PC-9 (cell line): ENCODE measurements at regions not wholly inside any gene's neighbourhood (a gene's known extent, or its start where the extent isn't known, plus 50 kb on each side); places are given as distances from the start of the nearest gene placed in this dataset.

Experiments used
- BruUV-seq: library from RNA; stranded (reverse); fragments of 400-500 nt; replicated peaks from 2 replicates; lab custom pipeline; 2021; lab: Mats Ljungman, UMichigan
- CTCF ChIA-PET: fragments of 300-600 bp; sonication (Branson Sonifier 250); formaldehyde crosslinking; loops from one replicate; lab custom pipeline; 2022; ENCODE audit warnings: antibody characterized with exemption; lab: Charles Lee
- POLR2A ChIA-PET: fragments of 300-600 bp; sonication (Branson Sonifier 250); formaldehyde crosslinking; loops from one replicate; lab custom pipeline; 2022; ENCODE audit warnings: antibody characterized with exemption; ENCODE audit not compliant: unreplicated experiment; lab: Charles Lee
- DNase-seq, 2 experiments: peaks; one replicate each; pipeline versions ENCODE4 v3.0.0 to v3.0.0-alpha.2; 2015 to 2022; ENCODE audit warnings: mixed read lengths in 1 of 2
- H2AFZ ChIP-seq: fragments of 200-600 bp; sonication (generic); 2 replicates; pipeline ENCODE4 v1.8.1; 2017; ENCODE audit warnings: antibody characterized with exemption
- H3F3A ChIP-seq: fragments of 200-600 bp; sonication (generic); 2 replicates; pipeline ENCODE4 v1.8.1; 2017; ENCODE audit warnings: antibody characterized with exemption, mild to moderate bottlenecking, low read depth; ENCODE audit not compliant: insufficient read depth
- H3K27ac ChIP-seq: fragments of 200-600 bp; sonication (generic); 2 replicates; pipeline ENCODE4 v1.6.1; 2016; ENCODE audit warnings: mixed run types
- H3K27me3 ChIP-seq: fragments of 200-600 bp; sonication (generic); 2 replicates; pipeline ENCODE4 v1.6.1; 2016; ENCODE audit warnings: low read depth, mixed run types; ENCODE audit not compliant: insufficient read depth
- H3K36me3 ChIP-seq: fragments of 200-600 bp; sonication (generic); 2 replicates; pipeline ENCODE4 v1.6.1; 2016; ENCODE audit warnings: low read depth, mixed run types
- H3K4me1 ChIP-seq: fragments of 200-600 bp; sonication (generic); replicated peaks from 2 replicates; pipeline ENCODE4 v1.6.1; 2016; ENCODE audit warnings: mixed run types; ENCODE audit not compliant: insufficient read depth
- H3K4me2 ChIP-seq: fragments of 200-600 bp; sonication (generic); 2 replicates; pipeline ENCODE4 v1.6.1; 2017; ENCODE audit warnings: mixed run types
- H3K4me3 ChIP-seq: fragments of 200-600 bp; sonication (generic); 2 replicates; pipeline ENCODE4 v1.6.1; 2016; ENCODE audit warnings: mixed run types
- H3K79me2 ChIP-seq: fragments of 200-600 bp; sonication (generic); 2 replicates; pipeline ENCODE4 v1.6.1; 2017; ENCODE audit warnings: low read depth, mixed run types
- H3K9me2 ChIP-seq: fragments of 200-600 bp; sonication (generic); 2 replicates; pipeline ENCODE4 v1.8.1; 2017; ENCODE audit warnings: mild to moderate bottlenecking; ENCODE audit not compliant: insufficient read depth
- H3K9me3 ChIP-seq: fragments of 200-600 bp; sonication (generic); 2 replicates; pipeline ENCODE4 v1.8.1; 2016; ENCODE audit warnings: low read depth; ENCODE audit not compliant: insufficient read depth
- H4K20me1 ChIP-seq: fragments of 200-600 bp; sonication (generic); 2 replicates; pipeline ENCODE4 v1.8.1; 2017; ENCODE audit not compliant: insufficient read depth
- EZH2 ChIP-seq: fragments of 200-600 bp; sonication (generic); IDR thresholded peaks from 2 replicates; pipeline ENCODE4 v1.8.0; 2017; ENCODE audit warnings: antibody characterized with exemption, low read depth
- intact Hi-C: fragments of 100-400 bp; cut with micrococcal nuclease; formaldehyde crosslinking; loops from one replicate; pipeline ENCODE4 v1.10.0; 2022; ENCODE audit not compliant: unreplicated experiment
- TF ChIP-seq, protein P1 (sequence below): fragments of 200-600 bp; sonication (generic); conservative IDR thresholded peaks from 2 replicates; pipeline ENCODE4 v1.6.1; 2017; ENCODE audit warnings: mixed run types, antibody characterized with exemption, mild to moderate bottlenecking, moderate library complexity

DNA sequence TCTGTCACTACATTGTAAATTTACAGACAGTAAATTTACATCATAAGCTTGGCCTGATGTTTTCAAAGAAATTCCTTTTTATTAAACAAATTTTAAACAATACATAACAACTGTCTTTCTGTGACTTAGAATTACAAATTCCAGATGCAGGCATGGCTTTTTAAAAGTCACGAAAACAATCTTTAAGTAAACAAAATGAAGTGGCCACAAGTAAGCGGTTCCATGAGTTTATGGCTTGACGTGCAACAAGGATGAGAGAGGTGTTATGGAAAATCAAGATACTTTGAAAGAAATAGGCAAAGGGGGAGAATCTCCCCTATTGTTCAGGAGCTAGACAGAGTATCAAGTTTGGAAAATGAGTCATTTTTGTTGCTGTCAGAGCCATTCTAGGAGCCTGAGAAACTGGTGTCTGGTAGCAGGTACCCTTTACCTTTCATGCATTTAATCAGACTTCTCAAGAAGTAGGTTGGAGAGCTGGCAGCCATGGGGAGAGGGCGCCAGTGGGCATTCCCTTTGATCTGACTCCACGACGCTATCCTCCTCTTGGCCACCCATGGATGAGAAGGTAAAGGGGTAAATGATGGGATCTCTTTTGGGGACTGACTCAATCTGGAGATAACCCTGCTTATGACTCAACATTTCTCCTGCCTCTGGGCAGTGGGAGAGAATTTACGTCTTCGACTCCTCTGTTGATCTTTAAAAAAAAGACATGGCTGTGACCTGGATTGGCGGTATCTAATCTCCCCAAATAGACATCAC, 217.2 kb downstream of the SPRY1 start:
- H3K4me2 ChIP-seq, result no peak overlapping the region
- no peak overlapping the region for H2AFZ ChIP-seq
- no TSS peak for BruUV-seq
- POLR2A ChIA-PET, result no interaction called here
- CTCF ChIA-PET, result no interaction called here
- no peak for DNase-seq
- no peaks in the 10 kb centered on the region for H3K27me3 ChIP-seq
- intact Hi-C loops, result no loop called here
- H3K9me2 ChIP-seq, result no peaks in the 10 kb centered on the region
- H3K4me1 ChIP-seq, result no peaks in the 10 kb centered on the region
- H3F3A ChIP-seq, result no peaks in the 10 kb centered on the region
- H4K20me1 ChIP-seq, result no peaks in the 10 kb centered on the region
- no peak overlapping the region for H3K27ac ChIP-seq
- no peak for TF ChIP-seq EZH2
- TF ChIP-seq, protein P1, sequence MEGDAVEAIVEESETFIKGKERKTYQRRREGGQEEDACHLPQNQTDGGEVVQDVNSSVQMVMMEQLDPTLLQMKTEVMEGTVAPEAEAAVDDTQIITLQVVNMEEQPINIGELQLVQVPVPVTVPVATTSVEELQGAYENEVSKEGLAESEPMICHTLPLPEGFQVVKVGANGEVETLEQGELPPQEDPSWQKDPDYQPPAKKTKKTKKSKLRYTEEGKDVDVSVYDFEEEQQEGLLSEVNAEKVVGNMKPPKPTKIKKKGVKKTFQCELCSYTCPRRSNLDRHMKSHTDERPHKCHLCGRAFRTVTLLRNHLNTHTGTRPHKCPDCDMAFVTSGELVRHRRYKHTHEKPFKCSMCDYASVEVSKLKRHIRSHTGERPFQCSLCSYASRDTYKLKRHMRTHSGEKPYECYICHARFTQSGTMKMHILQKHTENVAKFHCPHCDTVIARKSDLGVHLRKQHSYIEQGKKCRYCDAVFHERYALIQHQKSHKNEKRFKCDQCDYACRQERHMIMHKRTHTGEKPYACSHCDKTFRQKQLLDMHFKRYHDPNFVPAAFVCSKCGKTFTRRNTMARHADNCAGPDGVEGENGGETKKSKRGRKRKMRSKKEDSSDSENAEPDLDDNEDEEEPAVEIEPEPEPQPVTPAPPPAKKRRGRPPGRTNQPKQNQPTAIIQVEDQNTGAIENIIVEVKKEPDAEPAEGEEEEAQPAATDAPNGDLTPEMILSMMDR, result no peak
- H3K36me3 ChIP-seq, result no peaks in the 10 kb centered on the region
- H3K79me2 ChIP-seq, result no peaks in the 10 kb centered on the region
- H3K9me3 ChIP-seq, result no peaks in the 10 kb centered on the region; the same call in 1 of the 2 replicates
- no peak overlapping the region for H3K4me3 ChIP-seq

DNA sequence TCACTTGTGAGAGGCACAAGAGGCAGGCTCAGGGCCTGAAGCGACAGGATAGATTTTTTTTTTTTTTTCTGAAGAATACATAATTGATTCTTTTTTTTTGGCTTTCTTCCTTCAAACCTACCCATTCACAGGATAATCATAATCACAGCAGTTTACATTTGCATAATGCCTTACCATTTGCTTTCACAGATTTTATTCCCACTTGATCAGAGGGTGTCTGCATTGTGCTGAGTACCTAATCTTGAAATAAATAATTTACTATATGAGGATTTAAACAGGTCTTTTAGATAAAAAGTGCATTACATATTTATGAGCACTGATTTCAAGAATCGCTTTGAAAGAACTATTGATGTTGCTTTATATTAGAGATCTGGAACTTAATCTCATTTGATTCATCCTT, 219.3 kb downstream of the SPRY1 start:
- no peaks in the 10 kb centered on the region for H3K27me3 ChIP-seq
- BruUV-seq, result no TSS peak
- H3K9me3 ChIP-seq, result no peaks in the 10 kb centered on the region; the same call in 1 of the 2 replicates
- H3K4me3 ChIP-seq, result no peak overlapping the region
- no peak for TF ChIP-seq EZH2
- TF ChIP-seq, protein P1, result no peak
- H3F3A ChIP-seq, result no peaks in the 10 kb centered on the region
- H3K4me1 ChIP-seq, result no peaks in the 10 kb centered on the region
- H4K20me1 ChIP-seq, result no peaks in the 10 kb centered on the region
- H3K4me2 ChIP-seq, result no peak overlapping the region
- CTCF ChIA-PET, result no interaction called here
- DNase-seq, result no peak
- H3K27ac ChIP-seq, result no peak overlapping the region
- H3K36me3 ChIP-seq, result no peaks in the 10 kb centered on the region
- no peaks in the 10 kb centered on the region for H3K9me2 ChIP-seq
- no peak overlapping the region for H2AFZ ChIP-seq
- intact Hi-C loops, result no loop called here
- H3K79me2 ChIP-seq, result no peaks in the 10 kb centered on the region
- POLR2A ChIA-PET, result no interaction called here

DNA sequence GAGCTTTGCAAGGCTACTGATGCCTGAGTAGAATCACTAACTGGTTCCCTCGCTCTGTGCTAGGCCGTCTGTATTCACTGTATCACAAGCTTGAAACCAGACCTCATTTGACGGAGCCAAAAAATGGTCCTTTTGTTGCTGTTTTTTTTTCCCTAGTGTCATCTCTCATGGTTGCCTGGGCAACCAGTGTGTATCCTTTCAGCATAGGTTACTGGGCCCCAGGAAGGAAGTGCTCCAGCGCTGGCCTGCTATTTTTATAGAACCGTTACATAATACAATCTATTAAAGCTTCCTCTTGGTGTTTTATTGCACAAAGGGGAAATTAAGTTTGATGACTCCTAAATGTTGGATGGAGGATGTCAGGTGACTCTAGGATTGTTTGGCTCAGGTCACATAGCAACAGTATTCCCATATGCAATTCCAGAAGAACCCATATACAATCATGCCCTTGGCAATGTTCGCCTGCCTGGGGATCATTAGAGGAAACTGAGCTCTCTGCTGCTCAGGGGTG, 220.4 kb downstream of the SPRY1 start:
- Histone ChIP-seq H4K20me1 (no peaks in the 10 kb centered on the region), H2AFZ (no peak overlapping the region), H3K79me2 (no peaks in the 10 kb centered on the region), H3K36me3 (no peaks in the 10 kb centered on the region), H3K4me3 (no peak overlapping the region), H3K27ac (no peak overlapping the region), H3K4me2 (no peak overlapping the region), H3K9me3 (no peaks in the 10 kb centered on the region), H3K27me3 (no peaks in the 10 kb centered on the region), H3F3A (no peaks in the 10 kb centered on the region), H3K4me1 (no peaks in the 10 kb centered on the region), H3K9me2 (no peaks in the 10 kb centered on the region)
- no TSS peak for BruUV-seq
- TF ChIP-seq, protein P1, result no peak
- no peak for TF ChIP-seq EZH2
- DNase-seq, result no peak
- ChIA-PET POLR2A (no interaction called here), CTCF (interaction anchor here (0.7 kb wide), 1 partner anchor 25 kb away, joined by 3 read pairs; no protein-coding TSS in a partner anchor)
- intact Hi-C loops, result no loop called here
